Astrocyte of the cerebellum (primary cell): ENCODE measurements at regions not wholly inside any gene's neighbourhood (a gene's known extent, or its start where the extent isn't known, plus 50 kb on each side); places are given as distances from the start of the nearest gene placed in this dataset.
A peak's percentile ranks its signal among the peaks of the same experiment; 100 is the strongest.

Source experiments
- DNase-seq: peaks from one replicate; pipeline ENCODE4 v3.0.0-alpha.2; 2011; ENCODE audit warnings: low read depth
- H3K4me3 ChIP-seq: 2 replicates; pipeline ENCODE4 v1.5.1; 2011; ENCODE audit warnings: mild to moderate bottlenecking, low read depth, low read length, moderate library complexity
- in situ Hi-C: cut with HindIII; loops from 2 replicates; pipeline ENCODE4 v1.10.0; 2017; ENCODE audit warnings: low sequenced_read_pairs
- TF ChIP-seq, protein P1 (sequence below): IDR thresholded peaks from 2 replicates; pipeline ENCODE4 v1.5.1; 2012; ENCODE audit warnings: low read length, low read depth, moderate library complexity, mild to moderate bottlenecking; ENCODE audit errors: missing control alignments

DNA sequence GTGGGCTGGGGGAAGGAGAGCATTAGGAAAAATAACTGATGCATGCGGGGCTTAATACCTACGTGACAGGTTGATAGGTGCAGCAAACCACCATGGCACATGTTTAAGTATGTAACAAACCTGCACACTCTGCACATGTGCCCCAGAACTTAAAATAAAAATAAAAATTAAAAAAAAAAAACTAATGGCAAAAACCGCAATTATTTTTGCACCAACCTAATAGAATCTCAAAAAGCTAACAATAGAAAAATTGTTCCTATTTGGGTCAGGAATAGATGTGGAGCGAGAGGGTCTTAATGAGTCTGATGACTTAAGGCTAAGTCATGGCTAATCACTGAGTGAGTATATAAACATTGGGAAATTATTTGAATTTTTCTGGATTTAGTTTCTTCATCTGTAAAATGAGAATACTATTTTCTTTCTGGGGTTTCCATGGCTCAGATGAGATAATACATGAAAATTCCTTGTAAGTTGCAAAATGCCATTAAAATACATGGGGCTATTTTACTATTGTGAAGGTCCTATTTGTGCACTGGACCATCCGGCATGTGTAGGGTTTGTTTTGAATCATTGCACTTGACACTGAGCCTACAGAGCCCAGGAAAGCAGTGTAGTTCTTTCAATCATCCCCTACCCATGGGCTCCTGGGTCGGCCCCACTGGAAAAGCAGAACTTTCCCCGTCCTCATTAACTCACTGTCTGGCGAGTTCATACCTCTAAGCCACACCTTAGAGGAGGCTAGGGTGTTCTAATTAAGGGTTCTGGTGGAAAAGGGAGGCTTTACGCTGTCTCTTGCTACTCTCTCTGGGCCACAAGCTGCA, 164.1 kb upstream of the NTF3 start:
- TF ChIP-seq, protein P1, sequence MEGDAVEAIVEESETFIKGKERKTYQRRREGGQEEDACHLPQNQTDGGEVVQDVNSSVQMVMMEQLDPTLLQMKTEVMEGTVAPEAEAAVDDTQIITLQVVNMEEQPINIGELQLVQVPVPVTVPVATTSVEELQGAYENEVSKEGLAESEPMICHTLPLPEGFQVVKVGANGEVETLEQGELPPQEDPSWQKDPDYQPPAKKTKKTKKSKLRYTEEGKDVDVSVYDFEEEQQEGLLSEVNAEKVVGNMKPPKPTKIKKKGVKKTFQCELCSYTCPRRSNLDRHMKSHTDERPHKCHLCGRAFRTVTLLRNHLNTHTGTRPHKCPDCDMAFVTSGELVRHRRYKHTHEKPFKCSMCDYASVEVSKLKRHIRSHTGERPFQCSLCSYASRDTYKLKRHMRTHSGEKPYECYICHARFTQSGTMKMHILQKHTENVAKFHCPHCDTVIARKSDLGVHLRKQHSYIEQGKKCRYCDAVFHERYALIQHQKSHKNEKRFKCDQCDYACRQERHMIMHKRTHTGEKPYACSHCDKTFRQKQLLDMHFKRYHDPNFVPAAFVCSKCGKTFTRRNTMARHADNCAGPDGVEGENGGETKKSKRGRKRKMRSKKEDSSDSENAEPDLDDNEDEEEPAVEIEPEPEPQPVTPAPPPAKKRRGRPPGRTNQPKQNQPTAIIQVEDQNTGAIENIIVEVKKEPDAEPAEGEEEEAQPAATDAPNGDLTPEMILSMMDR, result no peak
- no peak for DNase-seq
- in situ Hi-C loops, result no loop called here
- no peak overlapping the region for H3K4me3 ChIP-seq

DNA sequence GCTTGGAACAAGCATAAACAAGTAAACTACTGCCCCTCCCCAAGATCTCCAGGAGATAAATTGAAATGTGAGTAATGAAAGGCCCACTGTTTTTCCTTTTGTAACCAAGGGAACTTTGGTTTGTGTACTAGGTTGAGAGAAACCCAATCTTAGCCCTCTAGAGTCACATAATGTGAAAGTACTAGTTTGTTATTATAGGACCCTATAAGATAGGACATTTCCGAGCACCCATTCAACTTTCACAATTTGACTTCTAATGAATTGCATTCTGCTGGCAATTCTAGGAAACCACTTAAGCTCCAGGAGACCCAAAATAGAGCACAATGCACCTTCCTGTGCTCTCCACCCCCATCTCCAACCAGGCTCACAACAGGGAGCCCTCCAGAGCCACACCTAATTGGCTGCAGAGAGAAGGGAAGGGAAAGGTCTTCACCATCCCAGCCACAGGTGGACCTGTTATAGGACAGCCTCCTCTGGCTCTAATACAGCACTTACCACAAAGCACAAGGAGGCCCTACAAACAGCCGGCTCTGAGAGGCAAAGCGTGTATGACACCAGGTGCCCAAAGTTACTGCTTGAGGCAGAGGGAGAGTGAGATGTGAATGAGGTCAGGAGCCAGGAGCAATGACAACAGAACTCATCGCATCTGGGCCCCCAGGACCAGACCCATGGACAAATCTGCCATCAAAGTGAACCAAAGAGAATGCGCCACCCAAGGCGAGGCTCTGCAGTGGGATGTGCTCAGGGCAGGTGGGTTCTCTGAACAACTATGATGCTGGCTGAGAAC, 163.3 kb upstream of the NTF3 start:
- DNase-seq, result no peak
- in situ Hi-C loops, result no loop called here
- H3K4me3 ChIP-seq, result no peak overlapping the region
- TF ChIP-seq, protein P1, result no peak

DNA sequence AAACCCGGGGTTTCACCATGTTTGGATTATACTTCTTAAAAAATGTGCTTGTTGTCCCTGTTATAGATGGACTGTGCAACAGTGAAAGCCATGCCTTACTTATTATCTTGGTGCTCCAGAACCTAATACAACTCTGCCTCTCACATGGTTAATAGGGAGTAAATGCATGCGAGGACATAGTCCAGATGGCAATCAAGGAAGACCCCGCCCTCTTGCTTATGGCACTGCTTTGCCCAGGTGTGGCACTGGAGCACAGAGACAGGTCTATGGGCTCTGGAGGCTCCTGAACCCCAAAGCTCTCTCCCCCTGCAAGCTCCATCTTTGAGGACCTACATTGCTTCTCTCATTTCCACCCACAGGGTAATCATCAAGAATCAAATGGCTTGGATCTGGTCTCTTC, 162.1 kb upstream of the NTF3 start:
- in situ Hi-C loops, result no loop called here
- DNase-seq, result no peak
- TF ChIP-seq, protein P1, result no peak

DNA sequence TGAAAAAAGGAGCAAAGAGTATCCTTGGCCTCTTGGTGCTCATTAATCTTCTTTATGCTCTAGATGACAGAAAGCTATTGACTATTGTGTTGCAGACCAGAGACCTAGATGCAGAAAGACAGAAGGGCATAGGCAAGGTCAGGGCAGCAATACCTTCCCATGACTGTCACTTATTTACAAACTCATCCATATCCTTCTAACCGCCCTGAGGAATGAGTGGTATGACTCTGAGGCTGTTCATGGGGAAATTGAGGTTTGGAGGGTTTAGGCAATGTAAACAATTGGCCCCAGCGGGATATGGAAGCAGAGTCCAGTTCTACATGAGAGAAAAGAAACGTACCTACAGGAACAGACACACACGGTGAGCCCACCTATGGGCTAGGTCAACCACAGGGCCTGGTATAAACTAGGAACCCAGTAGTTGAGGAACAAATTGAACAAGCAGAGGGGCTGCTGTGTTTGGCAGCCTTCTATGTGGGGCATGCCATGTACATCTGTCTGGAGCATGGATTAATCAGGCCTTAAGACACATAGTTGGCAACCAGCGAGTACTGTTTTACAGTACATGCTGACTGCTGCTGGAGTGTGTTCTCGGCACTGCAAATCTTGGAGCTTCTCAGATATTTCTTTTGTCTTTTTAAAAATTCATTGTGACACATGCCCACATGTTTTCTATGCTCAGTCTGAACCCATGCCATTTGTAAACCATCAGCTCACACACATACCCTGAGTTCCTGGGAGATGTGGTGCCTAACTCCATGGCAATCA, 159.7 kb upstream of the NTF3 start:
- TF ChIP-seq, protein P1, result no peak
- in situ Hi-C loops, result no loop called here
- H3K4me3 ChIP-seq, result no peak overlapping the region
- peak; percentile 79 for DNase-seq

More for the DNA sequence above, 162.1 kb upstream of the NTF3 start:
- no peak overlapping the region for H3K4me3 ChIP-seq

DNA sequence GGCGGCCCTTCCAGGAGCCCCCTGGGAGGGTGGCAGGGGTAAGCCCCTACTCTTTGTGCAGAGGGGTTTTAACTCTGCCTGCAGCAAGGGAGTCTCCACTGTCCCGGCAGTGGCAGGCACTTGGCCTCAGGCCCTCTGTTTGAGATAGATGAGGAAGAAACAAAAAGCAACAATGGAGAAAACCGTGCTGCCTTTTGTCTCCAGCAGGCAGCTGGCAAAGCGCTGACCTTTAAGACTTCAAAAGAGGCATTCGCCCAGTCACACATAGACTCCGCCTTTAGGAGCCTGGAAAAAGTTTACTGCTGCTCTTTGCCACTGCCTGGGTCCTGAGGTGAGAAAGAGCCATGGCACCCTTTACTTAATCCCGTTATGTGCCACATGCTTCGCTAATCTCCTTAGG, 158.2 kb upstream of the NTF3 start:
- TF ChIP-seq, protein P1, result no peak
- in situ Hi-C loops, result no loop called here
- H3K4me3 ChIP-seq, result no peak overlapping the region
- no peak for DNase-seq

DNA sequence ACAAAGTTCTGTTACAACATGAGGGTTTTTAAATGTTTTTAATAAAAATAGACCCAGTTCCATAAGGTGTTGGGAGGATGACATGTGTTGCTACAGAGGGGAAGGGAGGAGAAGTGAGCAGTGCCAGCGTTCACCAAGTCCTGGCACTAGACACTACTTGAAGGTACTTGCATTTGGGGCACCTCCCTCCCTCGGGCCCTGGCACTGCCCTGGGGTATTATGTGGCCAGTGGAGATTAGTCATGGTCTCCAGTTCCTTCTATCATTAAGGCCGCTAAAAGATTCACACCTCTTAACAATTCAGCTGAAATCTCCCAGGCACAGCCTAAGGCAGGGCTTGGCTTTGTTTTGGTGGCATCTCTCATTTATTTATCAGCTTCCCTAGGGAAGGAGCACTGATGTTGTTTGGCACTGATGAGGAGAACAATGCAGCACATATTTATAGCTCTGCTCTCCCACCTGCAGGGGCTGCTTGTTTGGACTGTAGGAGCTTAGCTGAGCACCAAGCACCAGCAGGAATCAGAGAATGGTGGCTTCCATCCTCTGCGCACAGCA, 155.5 kb upstream of the NTF3 start:
- TF ChIP-seq, protein P1, result no peak
- in situ Hi-C loops, result no loop called here
- H3K4me3 ChIP-seq, result no peak overlapping the region
- DNase-seq, result no peak
